Right lobe of liver (tissue), 4 donors: ENCODE measurements at regions not wholly inside any gene's neighbourhood (a gene's known extent, or its start where the extent isn't known, plus 50 kb on each side); places are given as distances from the start of the nearest gene placed in this dataset.

Source experiments
- CTCF ChIP-seq, 4 donors: fragments of 200-600 bp in 3 of 4; fragments of 450-650 bp in 1 of 4; IDR thresholded peaks; one replicate each; pipeline versions ENCODE4 v1.5.1 to v1.8.0; 2016 to 2022; ENCODE audit warnings: antibody characterized with exemption in 4 of 4, mild to moderate bottlenecking in 2 of 4
- POLR2A ChIP-seq: fragments of 450-650 bp; IDR thresholded peaks from one replicate; pipeline ENCODE4 v1.6.1; 2017; ENCODE audit warnings: antibody characterized with exemption, mild to moderate bottlenecking
- donor health status: DM: no; HTN: no; CAD: no.
- donor health status: DM: no; HTN: no; CAD: no.
- donor health status: DM: no; HTN: yes; CAD: no.

GRCh38 chr11:38796281-38796680 is 2198.2 kb upstream of the RAG2 start:
- TF ChIP-seq CTCF (IDR thresholded peaks at IDR 0.05) (no peak), POLR2A (no peak)
